SJCRH30 (cell line): ENCODE measurements at regions not wholly inside any gene's neighbourhood (a gene's known extent, or its start where the extent isn't known, plus 50 kb on each side); places are given as distances from the start of the nearest gene placed in this dataset.

Experiments
- DNase-seq, 2 experiments: peaks; one replicate each; pipeline ENCODE4 v3.0.0-alpha.2; 2015 to 2020
- H3K27ac ChIP-seq: fragments of 250-450 bp; sonication (Bioruptor Pico); 2 replicates; pipeline ENCODE4 v1.5.1; 2020; ENCODE audit warnings: mild to moderate bottlenecking, moderate library complexity
- H3K27me3 ChIP-seq: fragments of 250-450 bp; sonication (Bioruptor Pico); 2 replicates; pipeline ENCODE4 v1.5.1; 2020; ENCODE audit warnings: mild to moderate bottlenecking, moderate library complexity
- H3K36me3 ChIP-seq: fragments of 250-450 bp; sonication (Bioruptor Pico); 2 replicates; pipeline ENCODE4 v1.5.1; 2020; ENCODE audit warnings: mild to moderate bottlenecking, moderate library complexity
- H3K4me1 ChIP-seq: fragments of 250-450 bp; sonication (Bioruptor Pico); 2 replicates; pipeline ENCODE4 v1.5.1; 2020; ENCODE audit warnings: mild to moderate bottlenecking, moderate library complexity
- H3K4me3 ChIP-seq: fragments of 250-450 bp; sonication (Bioruptor Pico); 2 replicates; pipeline ENCODE4 v1.5.1; 2020; ENCODE audit warnings: mild to moderate bottlenecking, moderate library complexity
- H3K9me3 ChIP-seq: fragments of 250-450 bp; sonication (Bioruptor Pico); replicated peaks from 2 replicates; pipeline ENCODE4 v1.5.1; 2020; ENCODE audit warnings: mild to moderate bottlenecking, moderate library complexity

DNA sequence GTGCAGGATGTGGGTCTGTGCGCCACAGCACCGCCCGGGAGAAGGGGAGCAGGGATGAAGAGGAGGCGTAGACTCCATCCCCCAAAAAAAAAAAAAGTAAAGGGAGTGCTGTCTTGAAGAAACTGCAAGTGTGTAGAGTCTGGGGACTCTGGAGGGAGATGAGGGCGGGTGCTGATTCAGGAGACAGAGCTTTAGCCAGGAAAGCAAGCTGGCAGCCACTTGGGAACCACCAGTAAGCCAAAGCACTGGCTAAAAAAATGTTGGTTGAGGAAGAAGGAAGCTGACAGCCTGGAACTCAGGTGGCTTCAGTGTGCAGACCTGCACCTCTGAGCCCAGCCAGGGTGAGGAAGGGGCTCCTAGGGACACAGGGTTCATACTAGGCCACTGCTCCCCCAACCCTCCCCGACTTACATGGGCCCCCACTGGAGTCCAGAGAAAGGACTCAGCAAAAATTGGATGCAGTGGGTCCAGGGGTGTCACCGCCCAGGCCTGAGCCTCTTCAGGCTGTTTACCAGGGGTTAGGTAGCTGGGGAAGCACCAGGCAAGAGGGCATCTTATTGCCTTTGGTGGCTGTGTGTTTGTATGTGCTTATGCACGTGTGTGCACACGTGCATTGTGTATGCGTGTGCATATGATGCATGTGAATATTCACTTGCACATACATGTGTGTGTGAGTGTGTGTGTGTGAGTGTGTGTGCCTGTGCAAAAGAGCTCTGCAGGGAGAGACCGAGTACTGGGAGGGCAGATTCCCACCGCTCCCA lies 153.5 kb upstream of the MLN start:
- no peak for DNase-seq
- Histone ChIP-seq H3K9me3 (no peaks in the 10 kb centered on the region), H3K27me3 (no peaks in the 10 kb centered on the region), H3K27ac (no peak overlapping the region), H3K4me1 (no peaks in the 10 kb centered on the region), H3K36me3 (no peaks in the 10 kb centered on the region), H3K4me3 (no peak overlapping the region)

GRCh38 chr6:33956206-33956605 lies 152.4 kb upstream of the MLN start:
- Histone ChIP-seq H3K9me3 (no peaks in the 10 kb centered on the region), H3K27ac (no peak overlapping the region), H3K4me3 (no peak overlapping the region), H3K4me1 (no peaks in the 10 kb centered on the region), H3K27me3 (no peaks in the 10 kb centered on the region), H3K36me3 (no peaks in the 10 kb centered on the region)
- DNase-seq: no peak

GRCh38 chr6:33955566-33955965 lies 151.8 kb upstream of the MLN start:
- Histone ChIP-seq H3K4me1 (no peaks in the 10 kb centered on the region), H3K27ac (no peak overlapping the region), H3K27me3 (no peaks in the 10 kb centered on the region), H3K36me3 (no peaks in the 10 kb centered on the region), H3K4me3 (no peak overlapping the region), H3K9me3 (no peaks in the 10 kb centered on the region)
- DNase-seq: no peak

- H3K36me3 ChIP-seq: no peaks in the 10 kb centered on the region
- DNase-seq: no peak
- no peak overlapping the region for H3K27ac ChIP-seq
- H3K27me3 ChIP-seq: no peaks in the 10 kb centered on the region
- H3K4me3 ChIP-seq: no peak overlapping the region
- no peaks in the 10 kb centered on the region for H3K4me1 ChIP-seq
- no peaks in the 10 kb centered on the region for H3K9me3 ChIP-seq
These were observed 150.7 kb upstream of the MLN start for GRCh38 chr6:33954453-33954852.

- DNase-seq: no peak
- Histone ChIP-seq H3K4me1 (no peaks in the 10 kb centered on the region), H3K27ac (no peak overlapping the region), H3K9me3 (no peaks in the 10 kb centered on the region), H3K36me3 (no peaks in the 10 kb centered on the region), H3K27me3 (0 out of 2 replicates have a peak, but pooled peaks cover 3% of the 10 kb centered on the region), H3K4me3 (no peak overlapping the region)
These were observed 149.4 kb upstream of the MLN start for GRCh38 chr6:33953171-33953570.

DNA sequence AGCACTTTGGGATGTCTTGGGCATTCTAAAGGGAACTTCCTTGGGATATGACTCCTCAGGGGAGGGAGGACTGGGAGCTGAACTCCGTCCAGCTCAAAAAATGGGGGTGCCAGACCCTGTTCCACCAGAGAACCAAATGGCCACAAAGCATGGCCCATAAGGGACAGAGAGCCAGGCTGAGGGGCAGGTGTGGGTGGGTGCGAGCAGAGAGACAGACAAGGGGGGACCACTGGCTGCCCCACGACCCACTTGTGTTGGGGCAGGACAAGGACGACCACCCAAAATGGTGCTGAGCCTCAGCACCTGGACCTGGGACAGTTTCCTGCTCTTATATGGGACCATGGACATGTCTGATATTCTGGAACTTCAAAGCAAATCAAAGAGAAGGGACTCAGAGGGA lies 148.2 kb upstream of the MLN start:
- DNase-seq: no peak
- H3K27me3 ChIP-seq: 0 out of 2 replicates have a peak, but pooled peaks cover 3% of the 10 kb centered on the region
- H3K36me3 ChIP-seq: no peaks in the 10 kb centered on the region
- no peak overlapping the region for H3K4me3 ChIP-seq
- H3K9me3 ChIP-seq: no peaks in the 10 kb centered on the region
- H3K4me1 ChIP-seq: no peaks in the 10 kb centered on the region
- H3K27ac ChIP-seq: no peak overlapping the region

GRCh38 chr6:33950891-33951889 lies 147.4 kb upstream of the MLN start:
- Histone ChIP-seq H3K36me3 (no peaks in the 10 kb centered on the region), H3K9me3 (no peaks in the 10 kb centered on the region), H3K4me1 (no peaks in the 10 kb centered on the region), H3K27ac (no peak overlapping the region), H3K27me3 (0 out of 2 replicates have a peak, but pooled peaks cover 3% of the 10 kb centered on the region), H3K4me3 (no peak overlapping the region)
- no peak for DNase-seq

- Histone ChIP-seq H3K36me3 (no peaks in the 10 kb centered on the region), H3K9me3 (no peaks in the 10 kb centered on the region), H3K4me3 (no peak overlapping the region), H3K4me1 (no peaks in the 10 kb centered on the region), H3K27ac (no peak overlapping the region), H3K27me3 (0 out of 2 replicates have a peak, but pooled peaks cover 3% of the 10 kb centered on the region)
- DNase-seq: no peak
These were observed 146.7 kb upstream of the MLN start for GRCh38 chr6:33950472-33950881.

- H3K4me1 ChIP-seq: no peaks in the 10 kb centered on the region
- no peak overlapping the region for H3K4me3 ChIP-seq
- no peaks in the 10 kb centered on the region for H3K9me3 ChIP-seq
- 0 out of 2 replicates have a peak, but pooled peaks cover 3% of the 10 kb centered on the region for H3K27me3 ChIP-seq
- H3K27ac ChIP-seq: no peak overlapping the region
- DNase-seq: no peak
- no peaks in the 10 kb centered on the region for H3K36me3 ChIP-seq
These were observed 146.2 kb upstream of the MLN start for GRCh38 chr6:33949877-33950435.

DNA sequence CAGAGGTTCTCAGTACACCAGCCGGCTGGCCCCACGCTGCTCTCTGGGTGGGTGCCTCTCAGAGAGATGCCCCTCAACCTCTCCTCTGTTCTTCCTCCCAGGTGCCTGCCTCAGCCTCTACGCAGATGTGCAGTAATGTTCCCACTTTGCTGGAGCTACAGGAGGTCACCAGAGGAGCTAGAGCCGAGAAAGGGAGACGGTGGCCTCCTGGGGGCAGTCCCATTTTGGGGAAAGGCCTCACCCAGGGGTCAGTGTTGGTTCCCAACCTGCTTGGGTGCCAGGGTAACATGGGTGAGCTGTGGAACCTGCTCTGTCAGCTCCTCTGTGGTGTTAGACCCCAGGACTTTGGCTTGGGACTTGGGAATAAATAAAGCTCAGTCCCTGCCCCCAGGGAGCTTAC lies 145.3 kb upstream of the MLN start:
- no peak overlapping the region for H3K27ac ChIP-seq
- H3K4me3 ChIP-seq: no peak overlapping the region
- H3K4me1 ChIP-seq: no peaks in the 10 kb centered on the region
- no peaks in the 10 kb centered on the region for H3K9me3 ChIP-seq
- 0 out of 2 replicates have a peak, but pooled peaks cover 3% of the 10 kb centered on the region for H3K27me3 ChIP-seq
- DNase-seq: no peak
- no peaks in the 10 kb centered on the region for H3K36me3 ChIP-seq

DNA sequence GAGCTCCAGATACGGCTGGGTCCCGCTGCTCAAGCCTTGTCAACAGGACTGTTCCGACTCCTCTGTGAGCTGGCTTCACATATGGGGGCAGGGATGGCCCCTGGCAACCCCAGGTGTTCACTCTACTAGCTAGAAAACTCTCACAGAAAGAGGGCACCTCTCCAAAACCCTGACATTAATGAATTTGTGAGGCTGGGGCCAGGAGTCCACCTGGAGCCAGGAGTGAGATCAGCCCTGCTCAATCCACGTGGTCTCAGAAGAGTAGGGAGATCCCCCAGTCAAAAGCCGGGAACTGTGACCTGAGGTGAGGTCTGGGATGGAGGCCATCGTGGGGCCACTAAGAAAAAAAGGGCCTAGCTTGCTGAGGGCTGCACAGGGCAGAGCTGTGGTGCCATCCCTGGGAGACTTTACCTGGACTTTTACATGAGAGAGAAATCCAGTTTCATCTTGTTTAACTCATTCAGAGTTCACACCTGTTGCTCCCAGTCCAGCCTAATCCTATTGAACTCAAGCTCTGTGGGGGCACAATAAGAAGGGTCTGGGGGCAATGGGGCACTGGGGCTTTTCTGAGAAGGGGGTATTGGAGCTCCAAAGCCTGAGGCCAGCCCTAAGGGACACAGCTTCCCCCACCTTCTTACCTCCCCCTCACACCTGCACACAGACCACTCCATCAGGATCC lies 144.3 kb upstream of the MLN start:
- H3K27ac ChIP-seq: no peak overlapping the region
- DNase-seq: no peak
- no peaks in the 10 kb centered on the region for H3K4me1 ChIP-seq
- no peak overlapping the region for H3K4me3 ChIP-seq
- H3K9me3 ChIP-seq: no peaks in the 10 kb centered on the region
- 0 out of 2 replicates have a peak, but pooled peaks cover 3% of the 10 kb centered on the region for H3K27me3 ChIP-seq
- no peaks in the 10 kb centered on the region for H3K36me3 ChIP-seq

- H3K4me1 ChIP-seq: no peaks in the 10 kb centered on the region
- no peaks in the 10 kb centered on the region for H3K36me3 ChIP-seq
- H3K4me3 ChIP-seq: no peak overlapping the region
- no peak for DNase-seq
- H3K27ac ChIP-seq: no peak overlapping the region
- no peaks in the 10 kb centered on the region for H3K9me3 ChIP-seq
- 0 out of 2 replicates have a peak, but pooled peaks cover 3% of the 10 kb centered on the region for H3K27me3 ChIP-seq
These were observed 143.2 kb upstream of the MLN start for GRCh38 chr6:33947047-33947446.

DNA sequence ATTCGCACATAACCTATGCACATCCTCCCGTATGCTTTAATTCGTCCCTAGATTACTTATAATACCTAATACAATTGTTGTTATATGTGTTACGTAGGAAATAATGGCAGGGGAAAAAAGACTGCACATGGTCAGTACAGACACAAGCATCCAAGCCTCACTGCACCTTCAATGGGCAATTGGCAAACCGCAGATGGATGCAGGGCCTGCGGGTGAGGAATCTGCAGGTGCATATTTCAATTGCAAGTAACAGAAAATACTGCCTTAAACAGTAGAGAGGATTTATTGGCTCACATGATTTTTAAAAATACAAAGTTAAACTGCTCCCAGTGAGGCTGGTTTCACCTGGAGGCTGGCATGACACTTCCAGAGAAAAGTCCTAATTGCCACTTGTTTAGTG lies 142.1 kb upstream of the MLN start:
- no peaks in the 10 kb centered on the region for H3K4me1 ChIP-seq
- H3K27ac ChIP-seq: no peak overlapping the region
- no peaks in the 10 kb centered on the region for H3K36me3 ChIP-seq
- no peak overlapping the region for H3K4me3 ChIP-seq
- H3K27me3 ChIP-seq: 0 out of 2 replicates have a peak, but pooled peaks cover 3% of the 10 kb centered on the region
- no peak for DNase-seq
- H3K9me3 ChIP-seq: no peaks in the 10 kb centered on the region

- Histone ChIP-seq H3K27ac (no peak overlapping the region), H3K27me3 (0 out of 2 replicates have a peak, but pooled peaks cover 3% of the 10 kb centered on the region), H3K4me3 (no peak overlapping the region), H3K36me3 (no peaks in the 10 kb centered on the region), H3K4me1 (no peaks in the 10 kb centered on the region), H3K9me3 (no peaks in the 10 kb centered on the region)
- DNase-seq: no peak
These were observed 141.0 kb upstream of the MLN start for GRCh38 chr6:33944686-33945411.
